Breast epithelium (tissue), 4 donors: ENCODE measurements at regions not wholly inside any gene's neighbourhood (a gene's known extent, or its start where the extent isn't known, plus 50 kb on each side); places are given as distances from the start of the nearest gene placed in this dataset.

ENCODE experiments used
- DNase-seq, 2 donors: peaks; one replicate each; pipeline ENCODE4 v3.0.0-alpha.2; 2019; ENCODE audit warnings: low spot score in 2 of 2
- H3K27ac ChIP-seq, 2 donors: fragments of 200-600 bp; sonication (generic) in 1 of 2; one replicate each; pipeline ENCODE4 v1.5.1; 2016 to 2019; ENCODE audit warnings: mild to moderate bottlenecking in 1 of 2
- H3K27me3 ChIP-seq, 2 donors: fragments of 200-600 bp; sonication (generic) in 1 of 2; one replicate each; pipeline versions ENCODE4 v1.5.1 to v1.6.0; 2017 to 2019; ENCODE audit warnings: control low read depth in 1 of 2, mild to moderate bottlenecking in 1 of 2
- H3K36me3 ChIP-seq: fragments of 200-600 bp; one replicate; pipeline ENCODE4 v1.5.1; 2019
- H3K4me1 ChIP-seq, 2 donors: fragments of 200-600 bp; sonication (generic); one replicate each; pipeline ENCODE4 v1.5.1; 2016 to 2019; ENCODE audit warnings: control low read depth in 1 of 2
- H3K4me3 ChIP-seq, 3 donors: fragments of 200-600 bp; sonication (generic); 1 replicate in 2 of 3; 2 replicates in 1 of 3; pipeline ENCODE4 v1.5.1; 2016 to 2019; ENCODE audit warnings: mild to moderate bottlenecking in 3 of 3, moderate library complexity in 2 of 3
- H3K9me3 ChIP-seq, 2 donors: fragments of 200-600 bp; sonication (generic) in 1 of 2; one replicate each; pipeline ENCODE4 v1.5.1; 2016 to 2019; ENCODE audit warnings: control low read depth in 1 of 2
- CTCF ChIP-seq, 3 donors: fragments of 450-650 bp; IDR thresholded peaks; one replicate each; pipeline ENCODE4 v1.5.1; 2016 to 2017; ENCODE audit warnings: antibody characterized with exemption in 3 of 3, mild to moderate bottlenecking in 3 of 3, moderate library complexity in 3 of 3
- POLR2A ChIP-seq: fragments of 450-650 bp; IDR thresholded peaks from one replicate; pipeline ENCODE4 v1.6.1; 2016; ENCODE audit warnings: antibody characterized with exemption, mild to moderate bottlenecking, moderate library complexity
- POLR2AphosphoS5 ChIP-seq, 3 donors: sonication (generic); formaldehyde crosslinking; IDR thresholded peaks; one replicate each; pipeline ENCODE4 v1.6.1; 2017; ENCODE audit warnings: antibody characterized with exemption in 3 of 3
- intact Hi-C: fragments of 100-400 bp; cut with DNase I; formaldehyde crosslinking; loops from one replicate; pipeline ENCODE4 v1.15.1; 2023; ENCODE audit warnings: low total_unique reads

- no peak overlapping the region for H3K27ac ChIP-seq
- H3K4me3 ChIP-seq = no peak overlapping the region
- H3K27me3 ChIP-seq = no peaks in the 10 kb centered on the region
- no peak for DNase-seq
- TF ChIP-seq CTCF (IDR thresholded peaks at IDR 0.05) (no peak), POLR2A (no peak), POLR2AphosphoS5 (IDR thresholded peaks at IDR 0.05) (no peak)
- intact Hi-C loops = no loop called here
- H3K4me1 ChIP-seq = no peaks in the 10 kb centered on the region
- no peaks in the 10 kb centered on the region for H3K36me3 ChIP-seq
- no peaks in the 10 kb centered on the region for H3K9me3 ChIP-seq
Measured at GRCh38 chr20:11473983-11474382, 443.7 kb upstream of the BTBD3 start.

GRCh38 chr20:11483697-11484096, 434.0 kb upstream of the BTBD3 start:
- Histone ChIP-seq H3K9me3 (no peaks in the 10 kb centered on the region), H3K4me3 (no peak overlapping the region), H3K27me3 (no peaks in the 10 kb centered on the region), H3K27ac (no peak overlapping the region), H3K36me3 (no peaks in the 10 kb centered on the region), H3K4me1 (no peaks in the 10 kb centered on the region)
- TF ChIP-seq POLR2AphosphoS5 (IDR thresholded peaks at IDR 0.05) (no peak), CTCF (IDR thresholded peaks at IDR 0.05) (no peak), POLR2A (no peak)
- no peak for DNase-seq
- intact Hi-C loops = no loop called here

GRCh38 chr20:11484479-11484878, 433.2 kb upstream of the BTBD3 start:
- no peaks in the 10 kb centered on the region for H3K36me3 ChIP-seq
- H3K27ac ChIP-seq = no peak overlapping the region
- H3K9me3 ChIP-seq = no peaks in the 10 kb centered on the region
- DNase-seq = no peak
- TF ChIP-seq POLR2AphosphoS5 (IDR thresholded peaks at IDR 0.05) (no peak), POLR2A (no peak), CTCF (IDR thresholded peaks at IDR 0.05) (no peak)
- no peaks in the 10 kb centered on the region for H3K4me1 ChIP-seq
- intact Hi-C loops = no loop called here
- no peak overlapping the region for H3K4me3 ChIP-seq
- H3K27me3 ChIP-seq = no peaks in the 10 kb centered on the region

GRCh38 chr20:11492386-11492785, 425.3 kb upstream of the BTBD3 start:
- intact Hi-C loops = no loop called here
- TF ChIP-seq POLR2AphosphoS5 (IDR thresholded peaks at IDR 0.05) = no peak
- no peak for TF ChIP-seq POLR2A
- no peak for TF ChIP-seq CTCF (IDR thresholded peaks at IDR 0.05)

GRCh38 chr20:11492846-11493245, 424.8 kb upstream of the BTBD3 start:
- intact Hi-C loops = no loop called here
- no peaks in the 10 kb centered on the region for H3K36me3 ChIP-seq

More at GRCh38 chr20:11492386-11492785, 425.3 kb upstream of the BTBD3 start:
- H3K4me3 ChIP-seq = no peak overlapping the region
- H3K36me3 ChIP-seq = no peaks in the 10 kb centered on the region
- H3K9me3 ChIP-seq = no peaks in the 10 kb centered on the region
- no peaks in the 10 kb centered on the region for H3K27me3 ChIP-seq
- no peak for DNase-seq
- H3K27ac ChIP-seq = no peak overlapping the region
- no peaks in the 10 kb centered on the region for H3K4me1 ChIP-seq

More at GRCh38 chr20:11492846-11493245, 424.8 kb upstream of the BTBD3 start:
- DNase-seq = no peak
- Histone ChIP-seq H3K4me3 (no peak overlapping the region), H3K4me1 (no peaks in the 10 kb centered on the region), H3K27ac (no peak overlapping the region), H3K9me3 (no peaks in the 10 kb centered on the region), H3K27me3 (no peaks in the 10 kb centered on the region)
- TF ChIP-seq POLR2A = no peak
- no peak for TF ChIP-seq CTCF (IDR thresholded peaks at IDR 0.05)
- no peak for TF ChIP-seq POLR2AphosphoS5 (IDR thresholded peaks at IDR 0.05)
